HCT116 (cell line): ENCODE measurements at regions not wholly inside any gene's neighbourhood (a gene's known extent, or its start where the extent isn't known, plus 50 kb on each side); places are given as distances from the start of the nearest gene placed in this dataset.

Experiments used
- EGR1 ChIP-seq: IDR thresholded peaks from 2 replicates; pipeline ENCODE4 v1.6.1; 2012; ENCODE audit warnings: low read depth
- EZH2 ChIP-seq: fragments of 200-600 bp; sonication (generic); IDR thresholded peaks from 2 replicates; pipeline ENCODE4 v1.6.1; 2017; ENCODE audit warnings: antibody characterized with exemption, mixed run types
- JUND ChIP-seq: IDR thresholded peaks from 2 replicates; pipeline ENCODE4 v1.6.1; 2012
- POLR2AphosphoS5 ChIP-seq: IDR thresholded peaks from 2 replicates; pipeline ENCODE4 v1.6.1; 2011; ENCODE audit warnings: mild to moderate bottlenecking, low read depth, low read length, moderate library complexity
- SIN3A ChIP-seq: IDR thresholded peaks from 2 replicates; pipeline ENCODE4 v1.6.1; 2012; ENCODE audit warnings: low read depth
- SP1 ChIP-seq: IDR thresholded peaks from 2 replicates; pipeline ENCODE4 v1.6.1; 2012; ENCODE audit warnings: low read depth
- YY1 ChIP-seq: IDR thresholded peaks from 2 replicates; pipeline ENCODE4 v1.6.1; 2011; ENCODE audit warnings: low read length, low read depth, moderate library complexity, mild to moderate bottlenecking; ENCODE audit not compliant: insufficient replicate concordance; ENCODE audit errors: extremely low read depth
- ZNF274 ChIP-seq: fragments of 200-500 bp; sonication (Bioruptor generic); IDR thresholded peaks from 2 replicates; pipeline ENCODE4 v1.6.1; 2014; ENCODE audit warnings: mild to moderate bottlenecking, low read depth, low read length, inconsistent platforms
- TF ChIP-seq, protein P1 (sequence below), 3 experiments: fragments of 200-600 bp in 1 of 3; sonication (generic) in 1 of 3; IDR thresholded peaks in 2 of 3; conservative IDR thresholded peaks in 1 of 3; 2 replicates each; pipeline ENCODE4 v1.5.1; 2012 to 2017; ENCODE audit warnings: low read depth in 2 of 3, low read length in 2 of 3, antibody characterized with exemption in 1 of 3, borderline replicate concordance in 1 of 3, control low read depth in 1 of 3, mild to moderate bottlenecking in 1 of 3, mixed read lengths in 1 of 3, mixed run types in 1 of 3, moderate library complexity in 1 of 3; ENCODE audit not compliant: insufficient read depth in 1 of 3
- TF ChIP-seq, protein P2 (sequence below): IDR thresholded peaks from 2 replicates; pipeline ENCODE4 v1.6.1; 2012; ENCODE audit warnings: low read depth

DNA sequence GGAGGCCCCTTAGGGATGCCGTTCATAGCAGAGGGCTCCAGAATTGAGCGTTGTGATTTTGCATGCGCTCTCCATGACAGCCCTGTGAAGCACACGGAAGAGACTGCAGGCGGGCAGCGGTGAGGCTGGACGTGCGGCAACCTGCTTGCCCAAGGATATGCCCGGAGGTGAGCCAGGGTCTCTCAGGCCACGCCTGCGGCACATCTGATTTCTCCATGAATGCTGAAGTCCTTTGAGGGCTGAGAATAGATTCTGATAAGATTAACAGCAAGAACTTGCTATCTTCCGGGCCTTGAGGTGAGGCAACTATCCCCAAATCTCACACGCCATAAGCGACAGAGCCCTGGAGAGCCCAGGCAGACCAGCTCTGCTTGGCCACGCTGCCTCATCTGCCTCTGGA, 55.6 kb upstream of the LAMA1 start:
- no peak for TF ChIP-seq JUND
- TF ChIP-seq, protein P1, sequence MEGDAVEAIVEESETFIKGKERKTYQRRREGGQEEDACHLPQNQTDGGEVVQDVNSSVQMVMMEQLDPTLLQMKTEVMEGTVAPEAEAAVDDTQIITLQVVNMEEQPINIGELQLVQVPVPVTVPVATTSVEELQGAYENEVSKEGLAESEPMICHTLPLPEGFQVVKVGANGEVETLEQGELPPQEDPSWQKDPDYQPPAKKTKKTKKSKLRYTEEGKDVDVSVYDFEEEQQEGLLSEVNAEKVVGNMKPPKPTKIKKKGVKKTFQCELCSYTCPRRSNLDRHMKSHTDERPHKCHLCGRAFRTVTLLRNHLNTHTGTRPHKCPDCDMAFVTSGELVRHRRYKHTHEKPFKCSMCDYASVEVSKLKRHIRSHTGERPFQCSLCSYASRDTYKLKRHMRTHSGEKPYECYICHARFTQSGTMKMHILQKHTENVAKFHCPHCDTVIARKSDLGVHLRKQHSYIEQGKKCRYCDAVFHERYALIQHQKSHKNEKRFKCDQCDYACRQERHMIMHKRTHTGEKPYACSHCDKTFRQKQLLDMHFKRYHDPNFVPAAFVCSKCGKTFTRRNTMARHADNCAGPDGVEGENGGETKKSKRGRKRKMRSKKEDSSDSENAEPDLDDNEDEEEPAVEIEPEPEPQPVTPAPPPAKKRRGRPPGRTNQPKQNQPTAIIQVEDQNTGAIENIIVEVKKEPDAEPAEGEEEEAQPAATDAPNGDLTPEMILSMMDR (IDR thresholded peaks at IDR 0.05 in 2 of 3, conservative IDR thresholded peaks at IDR 0.05 in 1 of 3; ENCODE audit: borderline replicate concordance in 1 of 3, insufficient read depth in 1 of 3, low read depth in 2 of 3, low read length in 2 of 3): no peak
- TF ChIP-seq YY1: no peak
- TF ChIP-seq ZNF274: no peak
- no peak for TF ChIP-seq SP1
- TF ChIP-seq, protein P2, sequence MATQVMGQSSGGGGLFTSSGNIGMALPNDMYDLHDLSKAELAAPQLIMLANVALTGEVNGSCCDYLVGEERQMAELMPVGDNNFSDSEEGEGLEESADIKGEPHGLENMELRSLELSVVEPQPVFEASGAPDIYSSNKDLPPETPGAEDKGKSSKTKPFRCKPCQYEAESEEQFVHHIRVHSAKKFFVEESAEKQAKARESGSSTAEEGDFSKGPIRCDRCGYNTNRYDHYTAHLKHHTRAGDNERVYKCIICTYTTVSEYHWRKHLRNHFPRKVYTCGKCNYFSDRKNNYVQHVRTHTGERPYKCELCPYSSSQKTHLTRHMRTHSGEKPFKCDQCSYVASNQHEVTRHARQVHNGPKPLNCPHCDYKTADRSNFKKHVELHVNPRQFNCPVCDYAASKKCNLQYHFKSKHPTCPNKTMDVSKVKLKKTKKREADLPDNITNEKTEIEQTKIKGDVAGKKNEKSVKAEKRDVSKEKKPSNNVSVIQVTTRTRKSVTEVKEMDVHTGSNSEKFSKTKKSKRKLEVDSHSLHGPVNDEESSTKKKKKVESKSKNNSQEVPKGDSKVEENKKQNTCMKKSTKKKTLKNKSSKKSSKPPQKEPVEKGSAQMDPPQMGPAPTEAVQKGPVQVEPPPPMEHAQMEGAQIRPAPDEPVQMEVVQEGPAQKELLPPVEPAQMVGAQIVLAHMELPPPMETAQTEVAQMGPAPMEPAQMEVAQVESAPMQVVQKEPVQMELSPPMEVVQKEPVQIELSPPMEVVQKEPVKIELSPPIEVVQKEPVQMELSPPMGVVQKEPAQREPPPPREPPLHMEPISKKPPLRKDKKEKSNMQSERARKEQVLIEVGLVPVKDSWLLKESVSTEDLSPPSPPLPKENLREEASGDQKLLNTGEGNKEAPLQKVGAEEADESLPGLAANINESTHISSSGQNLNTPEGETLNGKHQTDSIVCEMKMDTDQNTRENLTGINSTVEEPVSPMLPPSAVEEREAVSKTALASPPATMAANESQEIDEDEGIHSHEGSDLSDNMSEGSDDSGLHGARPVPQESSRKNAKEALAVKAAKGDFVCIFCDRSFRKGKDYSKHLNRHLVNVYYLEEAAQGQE: no peak
- no peak for TF ChIP-seq EGR1
- no peak for TF ChIP-seq POLR2AphosphoS5
- TF ChIP-seq SIN3A: no peak
- TF ChIP-seq EZH2: no peak
